Kidney epithelial cell (primary cell): ENCODE measurements at regions not wholly inside any gene's neighbourhood (a gene's known extent, or its start where the extent isn't known, plus 50 kb on each side); places are given as distances from the start of the nearest gene placed in this dataset.

ENCODE experiments used
- DNase-seq: peaks from one replicate; pipeline ENCODE4 v3.0.0-alpha.2; 2010; ENCODE audit warnings: low read depth
- H3K27me3 ChIP-seq: 2 replicates; pipeline ENCODE4 v1.6.0; 2011; ENCODE audit warnings: low read length; ENCODE audit not compliant: control insufficient read depth, insufficient read depth
- H3K36me3 ChIP-seq: 2 replicates; pipeline ENCODE4 v1.5.1; 2011; ENCODE audit warnings: low read length; ENCODE audit not compliant: control insufficient read depth, insufficient read depth
- H3K4me3 ChIP-seq: 2 replicates; pipeline ENCODE4 v1.5.1; 2011; ENCODE audit warnings: low read depth, mild to moderate bottlenecking, control low read depth, low read length
- CTCF ChIP-seq: IDR thresholded peaks from 2 replicates; pipeline ENCODE4 v1.5.1; 2011; ENCODE audit warnings: mild to moderate bottlenecking, moderate library complexity, low read length, control low read depth, inconsistent platforms; ENCODE audit not compliant: insufficient read depth, poor library complexity, severe bottlenecking

GRCh38 chr16:6265968-6266367 is 1066.7 kb upstream of the RBFOX1 start:
- TF ChIP-seq CTCF: no peak
- Histone ChIP-seq H3K27me3 (no peaks in the 10 kb centered on the region), H3K4me3 (no peak overlapping the region), H3K36me3 (no peaks in the 10 kb centered on the region)
- no peak for DNase-seq

- no peak for DNase-seq
- Histone ChIP-seq H3K4me3 (no peak overlapping the region), H3K27me3 (no peaks in the 10 kb centered on the region), H3K36me3 (no peaks in the 10 kb centered on the region)
- TF ChIP-seq CTCF: no peak
These were observed 1074.6 kb upstream of the RBFOX1 start for GRCh38 chr16:6258056-6258455.

GRCh38 chr16:6252541-6252940 is 1080.1 kb upstream of the RBFOX1 start:
- Histone ChIP-seq H3K36me3 (no peaks in the 10 kb centered on the region), H3K27me3 (no peaks in the 10 kb centered on the region), H3K4me3 (no peak overlapping the region)
- TF ChIP-seq CTCF: no peak
- no peak for DNase-seq

- TF ChIP-seq CTCF: no peak
- Histone ChIP-seq H3K4me3 (no peak overlapping the region), H3K36me3 (no peaks in the 10 kb centered on the region), H3K27me3 (no peaks in the 10 kb centered on the region)
- DNase-seq: no peak
These were observed 1082.1 kb upstream of the RBFOX1 start for GRCh38 chr16:6250511-6250910.

- no peaks in the 10 kb centered on the region for H3K27me3 ChIP-seq
- DNase-seq: no peak
- no peaks in the 10 kb centered on the region for H3K36me3 ChIP-seq
- H3K4me3 ChIP-seq: no peak overlapping the region
- TF ChIP-seq CTCF: no peak
These were observed 1082.8 kb upstream of the RBFOX1 start for GRCh38 chr16:6249863-6250262.

GRCh38 chr16:6248199-6248598 is 1084.4 kb upstream of the RBFOX1 start:
- no peak for TF ChIP-seq CTCF
- no peak for DNase-seq
- H3K4me3 ChIP-seq: no peak overlapping the region
- no peaks in the 10 kb centered on the region for H3K36me3 ChIP-seq
- no peaks in the 10 kb centered on the region for H3K27me3 ChIP-seq
